GM19324 (cell line): ENCODE measurements at regions not wholly inside any gene's neighbourhood (a gene's known extent, or its start where the extent isn't known, plus 50 kb on each side); places are given as distances from the start of the nearest gene placed in this dataset.

Experiments
- ATAC-seq: cut with Tn5 transposase; IDR thresholded peaks from one replicate; pipeline ENCODE4 v1.9.1; 2021; ENCODE audit warnings: mild to moderate bottlenecking, moderate library complexity; ENCODE audit not compliant: unreplicated experiment, low FRiP score

GRCh38 chr6:4592026-4592425 is 184.2 kb upstream of the CDYL start:
- no peak for ATAC-seq

DNA sequence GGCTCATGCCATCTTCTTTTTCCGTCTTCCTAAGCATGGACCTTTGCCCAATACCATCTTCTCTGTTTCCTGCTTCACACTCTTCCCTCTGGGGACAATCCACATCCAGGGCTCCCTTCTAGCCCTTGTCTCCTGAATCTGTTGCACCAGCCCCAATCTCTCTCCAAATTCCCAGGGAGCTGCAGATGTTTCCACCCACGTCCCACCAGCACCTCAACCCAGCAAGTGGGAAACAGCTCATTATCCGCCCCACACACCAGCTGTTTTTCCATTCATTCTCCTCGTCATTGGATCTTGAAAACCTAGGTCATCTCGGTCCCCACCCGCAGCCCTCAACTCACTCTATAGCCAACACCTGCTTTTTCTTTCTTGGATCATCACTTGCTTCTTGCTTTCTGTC is 185.0 kb upstream of the CDYL start:
- ATAC-seq, result no peak

DNA sequence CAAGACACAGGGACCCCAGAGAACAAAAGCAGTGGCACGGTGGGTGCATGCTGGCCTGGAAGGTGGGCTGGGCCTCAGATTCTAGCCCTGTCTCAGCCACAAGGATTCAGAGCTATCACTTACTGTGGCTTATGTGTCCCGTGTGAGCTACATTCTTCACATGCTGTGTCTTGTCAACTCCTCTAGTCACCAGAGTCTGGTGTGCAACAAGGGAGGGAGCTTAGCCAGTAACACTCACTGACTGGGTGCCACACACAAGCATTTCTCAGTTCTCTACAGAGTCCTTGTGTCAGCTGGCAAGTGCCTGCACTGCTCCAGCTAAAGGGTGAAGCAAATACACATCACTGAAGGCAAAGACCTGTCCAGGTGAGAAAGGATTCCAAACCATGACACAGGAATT is 186.9 kb upstream of the CDYL start:
- no peak for ATAC-seq

DNA sequence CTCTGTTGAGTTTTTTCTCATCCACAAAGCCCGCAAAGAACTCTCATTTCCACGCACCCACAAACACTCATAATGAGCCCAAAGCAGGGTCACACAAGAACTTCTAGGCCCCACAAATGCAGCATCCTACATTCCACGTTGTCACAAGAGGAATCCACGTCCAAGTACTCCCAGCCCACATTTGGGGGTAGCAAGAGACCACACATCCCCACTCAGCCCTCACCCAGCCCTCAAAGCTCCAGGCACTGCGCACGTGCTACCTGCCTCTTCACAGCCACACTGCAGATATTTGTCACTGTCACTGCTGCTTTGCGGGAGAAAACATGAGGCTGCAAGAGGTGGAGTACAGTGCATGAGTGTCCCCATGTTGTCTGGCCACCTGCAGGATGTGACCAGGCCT is 187.6 kb upstream of the CDYL start:
- ATAC-seq, result no peak

DNA sequence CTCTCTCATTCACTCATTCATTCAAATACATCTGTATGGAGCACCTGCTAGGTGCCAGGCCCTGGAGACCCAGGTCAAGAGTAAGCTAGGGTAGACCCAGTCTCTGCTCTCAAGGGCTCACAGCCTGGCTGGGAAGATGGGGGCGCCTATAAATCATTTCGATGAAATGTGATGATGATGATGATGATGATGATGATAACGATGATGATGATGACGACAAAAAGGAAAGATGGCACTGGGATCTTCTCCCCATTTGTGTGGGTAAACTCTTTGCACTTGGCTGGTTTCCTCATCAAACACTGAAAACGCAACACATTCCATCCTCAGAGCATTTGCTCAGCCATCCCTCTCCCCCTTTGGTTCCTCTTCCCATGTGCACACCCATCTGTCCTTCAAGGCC is 188.0 kb upstream of the CDYL start:
- ATAC-seq, result no peak

- no peak for ATAC-seq
Observed at GRCh38 chr6:4587171-4587570, 189.0 kb upstream of the CDYL start.

- no peak for ATAC-seq
Observed at GRCh38 chr6:4586469-4586859, 189.7 kb upstream of the CDYL start.

DNA sequence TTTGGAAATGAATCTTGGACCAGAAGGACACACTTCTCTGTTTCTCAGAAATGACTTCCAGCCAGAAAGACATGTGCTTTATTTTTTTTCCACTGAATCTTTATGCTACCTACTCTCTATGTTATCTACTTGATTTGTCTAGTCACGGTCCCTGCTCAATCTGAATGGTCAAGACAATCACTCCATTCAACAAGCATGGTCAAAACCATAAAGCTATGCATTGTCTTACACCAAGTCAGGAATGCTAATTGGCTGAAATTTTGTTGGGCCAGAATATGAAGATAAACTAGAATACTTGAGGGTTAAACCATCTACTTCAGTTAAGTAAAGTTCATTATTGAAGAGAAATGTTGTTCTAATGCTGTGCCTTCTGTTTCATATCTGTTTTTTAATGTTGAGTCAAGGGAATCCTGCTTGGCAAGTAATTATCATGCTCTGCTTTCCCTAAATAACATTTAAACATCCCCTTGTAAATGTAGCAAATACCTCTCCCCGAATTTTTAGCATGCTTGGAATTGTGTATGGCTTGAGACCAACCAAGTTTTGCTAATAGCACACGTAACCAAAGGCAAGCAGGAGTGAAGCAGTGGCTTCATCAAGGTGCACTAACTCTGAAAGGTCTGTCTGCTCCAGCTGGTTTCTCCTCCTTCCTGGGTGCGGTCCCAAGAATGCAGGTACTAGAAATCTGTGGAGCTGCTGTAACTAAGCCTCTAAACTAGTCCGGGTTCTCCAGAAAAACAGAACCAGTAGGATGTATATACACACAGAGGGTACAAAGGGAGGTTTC is 190.3 kb upstream of the CDYL start:
- ATAC-seq, result no peak

GRCh38 chr6:4584801-4585200 is 191.4 kb upstream of the CDYL start:
- ATAC-seq, result no peak

DNA sequence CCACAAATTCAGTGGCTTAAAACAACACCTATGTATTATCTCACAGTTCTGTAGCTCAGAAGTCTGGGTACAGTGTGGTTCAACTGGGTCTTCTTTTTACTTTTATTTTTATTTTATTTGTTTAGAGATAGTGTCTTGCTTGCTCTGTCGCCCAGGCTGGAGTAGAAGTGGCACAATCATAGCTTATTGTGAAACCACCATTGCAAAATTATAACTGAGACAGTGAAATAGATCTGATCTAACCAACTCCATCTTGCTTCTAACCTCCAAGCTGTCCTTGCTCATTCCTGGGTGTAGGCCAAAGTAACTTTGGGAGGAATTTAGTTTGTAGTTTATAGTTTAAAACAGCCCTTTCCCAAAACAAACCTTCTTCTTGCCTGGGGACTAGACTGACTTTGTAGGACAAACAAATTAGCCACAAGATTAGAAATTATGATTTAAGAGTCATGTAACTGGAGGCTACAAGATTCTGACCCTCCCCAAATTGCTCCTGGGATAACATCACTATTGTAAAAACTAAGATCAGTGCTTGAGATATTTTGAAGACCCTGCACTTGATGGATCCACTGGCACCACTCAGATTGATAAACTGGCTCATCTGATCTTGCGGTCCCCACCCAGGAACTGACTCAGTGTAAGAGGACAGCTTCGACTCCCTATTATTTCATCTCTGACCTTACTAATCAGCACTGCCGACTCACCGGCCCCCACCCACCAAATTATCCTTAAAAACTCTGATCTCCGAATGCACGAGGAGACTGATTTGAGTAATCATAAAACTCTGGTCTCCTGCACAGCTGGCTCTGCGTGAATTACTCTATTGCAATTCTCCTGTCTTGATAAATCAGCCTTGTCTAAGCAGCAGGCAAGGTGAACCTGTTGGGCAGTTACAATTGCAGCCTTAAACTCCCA is 193.4 kb upstream of the CDYL start:
- no peak for ATAC-seq

GRCh38 chr6:4581468-4582385 is 194.5 kb upstream of the CDYL start:
- ATAC-seq, result no peak

GRCh38 chr6:4580361-4580760 is 195.8 kb upstream of the CDYL start:
- ATAC-seq, result no peak

DNA sequence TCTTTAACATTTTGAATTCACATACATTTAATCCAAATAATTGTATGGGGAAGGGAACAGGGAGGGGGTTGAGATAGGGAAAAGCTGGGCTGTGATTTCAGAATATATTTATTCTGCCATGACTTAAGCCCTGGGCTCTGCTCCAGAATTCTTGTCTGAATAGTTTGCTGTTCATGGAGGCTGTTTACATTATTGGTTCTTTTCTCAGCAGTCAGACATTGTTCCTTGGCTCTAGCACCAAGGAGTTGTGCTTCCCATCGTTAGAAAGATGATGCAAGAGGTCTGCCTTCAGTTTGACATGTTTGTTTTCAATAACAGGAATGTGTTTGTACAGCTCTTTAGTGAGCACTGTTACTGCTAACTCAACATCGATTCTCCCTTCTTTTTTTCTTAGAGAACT is 198.8 kb upstream of the CDYL start:
- no peak for ATAC-seq

DNA sequence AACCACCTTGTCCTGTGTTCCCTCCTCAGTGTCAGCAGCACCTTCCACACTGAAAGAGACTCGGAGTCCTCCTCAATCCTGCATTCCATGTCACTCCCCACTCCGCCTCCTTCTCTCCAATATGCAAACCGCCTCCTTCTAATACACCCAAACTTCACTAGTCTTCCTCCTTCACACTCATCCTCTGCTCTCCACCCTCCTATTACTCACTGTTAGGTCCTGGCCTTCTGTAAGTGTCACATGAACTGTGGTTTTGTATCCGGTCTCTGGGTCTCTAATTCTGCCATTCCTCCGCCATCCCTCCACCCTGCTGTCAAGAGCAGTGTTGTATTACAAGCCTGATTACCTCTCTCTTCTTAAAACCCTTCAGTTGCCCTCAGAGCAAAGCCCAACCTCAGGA is 200.5 kb upstream of the CDYL start:
- no peak for ATAC-seq

DNA sequence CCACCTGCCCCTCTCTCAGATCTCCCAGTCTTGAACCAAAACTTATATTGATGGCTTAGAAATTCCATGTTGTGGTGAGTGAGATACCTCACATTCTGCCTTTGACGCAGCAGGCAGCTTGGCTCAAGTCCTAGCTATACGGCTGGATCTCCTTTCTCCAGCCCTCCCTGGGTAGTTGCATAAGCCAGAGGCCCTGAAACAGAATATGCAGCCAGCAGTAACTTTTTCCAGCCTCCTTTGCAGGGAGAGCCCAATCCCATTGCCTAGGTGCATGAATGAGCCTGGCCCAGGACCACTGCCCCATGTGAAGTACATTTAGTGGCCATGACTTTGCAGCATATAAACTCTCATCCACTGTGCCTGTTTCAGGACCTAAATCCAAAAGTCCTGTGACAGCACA is 202.2 kb upstream of the CDYL start:
- no peak for ATAC-seq

DNA sequence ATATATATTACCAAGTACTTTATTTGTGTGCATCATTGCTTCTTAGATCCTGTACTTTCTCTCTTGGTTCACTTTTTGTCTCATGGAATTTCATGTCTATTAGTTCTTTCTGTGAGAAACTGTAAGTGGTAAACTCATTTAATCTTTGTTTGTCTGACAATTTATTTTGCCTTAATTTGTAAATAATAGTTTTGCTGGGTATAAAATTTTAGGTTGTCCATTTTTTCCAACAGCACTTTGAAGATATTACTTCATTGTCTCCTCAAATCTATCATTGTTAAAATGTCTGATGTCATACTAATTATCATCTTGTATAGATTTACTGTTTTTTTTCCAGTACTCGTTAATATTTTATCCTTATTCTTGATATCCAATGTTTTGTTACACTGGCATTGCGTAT is 205.2 kb upstream of the CDYL start:
- ATAC-seq, result no peak

GRCh38 chr6:4568138-4568537 is 208.1 kb upstream of the CDYL start:
- no peak for ATAC-seq

- ATAC-seq, result no peak
Observed at GRCh38 chr6:4567141-4567540, 209.1 kb upstream of the CDYL start.

GRCh38 chr6:4565301-4566250 is 210.6 kb upstream of the CDYL start:
- no peak for ATAC-seq

GRCh38 chr6:4564801-4565271 is 211.4 kb upstream of the CDYL start:
- no peak for ATAC-seq
